Kidney (tissue), 13 donors: ENCODE measurements at regions not wholly inside any gene's neighbourhood (a gene's known extent, or its start where the extent isn't known, plus 50 kb on each side); places are given as distances from the start of the nearest gene placed in this dataset.

ENCODE experiments used
- DNase-seq, 5 donors: peaks; one replicate each; pipeline ENCODE4 v3.0.0-alpha.2; 2013 to 2020
- FAIRE-seq: peaks from 2 replicates; lab custom pipeline; 2012; peaks lifted over from hg19 to GRCh38; lab: Jason Lieb, UNC
- H3K27ac ChIP-seq, 2 donors: one replicate each; pipeline ENCODE4 v1.7.0; 2013; ENCODE audit warnings: low read depth in 2 of 2, low read length in 2 of 2, inconsistent platforms in 1 of 2
- H3K27me3 ChIP-seq: one replicate; pipeline ENCODE4 v1.7.1; 2013; ENCODE audit warnings: low read length, inconsistent platforms; ENCODE audit not compliant: control insufficient read depth, insufficient read depth
- H3K36me3 ChIP-seq, 3 donors: one replicate each; pipeline versions ENCODE4 v1.7.0 to v1.7.1; 2013; ENCODE audit warnings: low read length in 3 of 3, control low read depth in 1 of 3, inconsistent platforms in 1 of 3; ENCODE audit not compliant: insufficient read depth in 3 of 3, control insufficient read depth in 2 of 3
- H3K4me1 ChIP-seq, 3 donors: one replicate each; pipeline versions ENCODE4 v1.7.0 to v1.7.1; 2013; ENCODE audit warnings: low read length in 3 of 3, inconsistent platforms in 1 of 3, low read depth in 1 of 3; ENCODE audit not compliant: control insufficient read depth in 2 of 3, insufficient read depth in 2 of 3
- H3K4me3 ChIP-seq, 3 donors: one replicate each; pipeline versions ENCODE4 v1.7.0 to v1.8.1; 2013; ENCODE audit warnings: low read length in 3 of 3, control low read depth in 1 of 3, inconsistent platforms in 1 of 3
- H3K9ac ChIP-seq, 3 donors: one replicate each; pipeline versions ENCODE4 v1.7.0 to v1.7.1; 2013; ENCODE audit warnings: low read length in 3 of 3, control low read depth in 1 of 3, inconsistent platforms in 1 of 3
- H3K9me3 ChIP-seq, 3 donors: one replicate each; pipeline versions ENCODE4 v1.7.0 to v1.7.1; 2013; ENCODE audit warnings: low read length in 3 of 3, control low read depth in 1 of 3, inconsistent platforms in 1 of 3; ENCODE audit not compliant: control insufficient read depth in 2 of 3, insufficient read depth in 1 of 3
- CTCF ChIP-seq: IDR thresholded peaks from 3 replicates; pipeline ENCODE4 v1.5.1; 2012; ENCODE audit warnings: mild to moderate bottlenecking, moderate library complexity, borderline replicate concordance; ENCODE audit not compliant: insufficient read depth; ENCODE audit errors: extremely low read depth
- intact Hi-C: fragments of 100-400 bp; cut with DNase I; formaldehyde crosslinking; loops from one replicate; pipeline ENCODE4 v1.11.1; 2022
- donor health status: control.
- donor health status: control.
- donor health status: control.
- donor health status: control.
- donor health status: control.
- donor health status: DM: yes; HTN: yes; CAD: no.
- donor health status: Normal renal cell carcinoma (clear cell type).

DNA sequence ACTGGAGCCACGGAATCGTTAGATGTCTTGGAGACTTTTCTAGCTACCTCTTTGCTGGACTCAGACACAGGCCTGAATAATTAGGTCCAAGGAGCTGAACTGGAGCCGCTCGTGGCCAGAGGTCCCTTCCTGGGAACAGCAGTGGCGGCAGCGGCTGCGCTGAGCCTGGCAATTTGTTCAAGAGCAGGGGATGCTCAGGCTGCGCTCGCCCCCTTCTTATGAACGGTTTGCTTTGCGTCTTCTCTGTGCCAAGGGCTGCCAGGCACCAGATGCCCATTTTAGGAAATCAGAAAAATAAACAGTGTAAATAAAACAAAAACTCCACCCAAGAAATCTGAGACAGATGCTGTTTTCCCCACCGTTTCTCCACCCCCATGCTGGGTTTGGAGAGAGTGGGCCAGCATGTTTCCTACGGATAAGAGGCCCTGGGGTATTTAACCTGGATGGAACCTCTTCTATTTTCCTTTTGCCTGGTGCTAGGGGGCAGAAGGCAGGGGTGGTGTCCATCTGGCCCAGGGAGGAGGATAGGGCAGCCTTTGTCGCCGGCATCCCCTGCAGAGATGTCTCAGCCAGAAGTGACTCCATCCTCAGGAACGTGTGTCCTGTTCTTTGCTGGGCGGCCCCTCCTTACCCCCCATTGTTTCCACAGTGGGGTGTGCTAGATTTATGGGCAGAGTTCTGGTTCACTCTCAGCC lies 163.4 kb downstream of the SEC14L1 start:
- no peak overlapping the region for H3K27ac ChIP-seq

GRCh38 chr17:77304746-77305473 lies 164.1 kb downstream of the SEC14L1 start:
- TF ChIP-seq CTCF = no peak
- FAIRE-seq (no peak), DNase-seq (peak in 1 of 5 donors; percentile 83)
- Histone ChIP-seq H3K27me3 (no peaks in the 10 kb centered on the region), H3K36me3 (no peaks in the 10 kb centered on the region), H3K9ac (no peak overlapping the region), H3K27ac (no peak overlapping the region), H3K4me3 (no peak overlapping the region), H3K4me1 (peaks cover 0 to 16% (median 15%) of the 10 kb centered on the region in 3 donors), H3K9me3 (no peaks in the 10 kb centered on the region)
- intact Hi-C loops = no loop called here

More for the DNA sequence above, 163.4 kb downstream of the SEC14L1 start:
- no peak overlapping the region for H3K9ac ChIP-seq
- FAIRE-seq (no peak), DNase-seq (no peak)
- no peaks in the 10 kb centered on the region for H3K27me3 ChIP-seq
- intact Hi-C loops = no loop called here
- no peak for TF ChIP-seq CTCF
- no peak overlapping the region for H3K4me3 ChIP-seq
- peaks cover 0 to 16% (median 15%) of the 10 kb centered on the region in 3 donors for H3K4me1 ChIP-seq
- no peaks in the 10 kb centered on the region for H3K9me3 ChIP-seq
- no peaks in the 10 kb centered on the region for H3K36me3 ChIP-seq

- Histone ChIP-seq H3K9me3 (no peaks in the 10 kb centered on the region), H3K4me3 (no peak overlapping the region), H3K4me1 (peaks cover 0 to 16% (median 15%) of the 10 kb centered on the region in 3 donors), H3K27me3 (no peaks in the 10 kb centered on the region), H3K9ac (peak overlapping the region in 1 of 3 donors; percentile 34), H3K27ac (peak overlapping the region in 1 of 2 donors; percentile 22), H3K36me3 (no peaks in the 10 kb centered on the region)
- no peak for TF ChIP-seq CTCF
- FAIRE-seq (no peak), DNase-seq (no peak)
- intact Hi-C loops = no loop called here
Measured at GRCh38 chr17:77306048-77306789, 165.4 kb downstream of the SEC14L1 start.
